ENCODE measurements at regions not wholly inside any gene's neighbourhood (a gene's known extent, or its start where the extent isn't known, plus 50 kb on each side); places are given as distances from the start of the nearest gene placed in this dataset.
"Not testable (repeated sequence)": the region's sequence is repeated elsewhere in the genome, so short reads cannot be mapped to it uniquely, and the experiment has no call there.

DNA sequence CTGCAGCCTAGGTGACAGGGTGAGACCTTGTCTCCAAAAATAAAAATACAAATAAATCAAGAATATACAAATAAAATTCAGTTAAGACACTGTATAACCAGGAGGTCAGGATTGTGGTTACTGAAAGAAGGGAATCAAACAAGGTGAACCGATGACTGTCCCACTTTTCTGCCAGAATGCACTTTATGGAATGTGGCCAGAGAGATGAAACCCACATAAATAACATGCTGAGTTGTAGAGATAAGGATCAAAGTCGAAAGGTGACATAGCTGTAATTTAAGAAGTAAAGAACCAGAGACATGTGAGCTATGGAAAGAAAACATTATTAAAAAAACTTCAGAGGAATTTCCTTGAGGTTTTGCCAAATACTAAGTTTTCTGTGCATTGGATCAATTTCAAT lies 1098.2 kb upstream of the USP15 start:
- no peaks in the 10 kb centered on the region for H3K4me1 Mint-ChIP-seq
- H3K27ac Mint-ChIP-seq: no peak overlapping the region
- CTCF ChIA-PET: no interaction called here
- no peaks in the 10 kb centered on the region for H3K36me3 Mint-ChIP-seq
- peaks cover 18% of the 10 kb centered on the region for H3K9me3 Mint-ChIP-seq
- no peaks in the 10 kb centered on the region for H3K27me3 Mint-ChIP-seq
- no peak overlapping the region for H3K4me3 Mint-ChIP-seq
- no peak for DNase-seq

DNA sequence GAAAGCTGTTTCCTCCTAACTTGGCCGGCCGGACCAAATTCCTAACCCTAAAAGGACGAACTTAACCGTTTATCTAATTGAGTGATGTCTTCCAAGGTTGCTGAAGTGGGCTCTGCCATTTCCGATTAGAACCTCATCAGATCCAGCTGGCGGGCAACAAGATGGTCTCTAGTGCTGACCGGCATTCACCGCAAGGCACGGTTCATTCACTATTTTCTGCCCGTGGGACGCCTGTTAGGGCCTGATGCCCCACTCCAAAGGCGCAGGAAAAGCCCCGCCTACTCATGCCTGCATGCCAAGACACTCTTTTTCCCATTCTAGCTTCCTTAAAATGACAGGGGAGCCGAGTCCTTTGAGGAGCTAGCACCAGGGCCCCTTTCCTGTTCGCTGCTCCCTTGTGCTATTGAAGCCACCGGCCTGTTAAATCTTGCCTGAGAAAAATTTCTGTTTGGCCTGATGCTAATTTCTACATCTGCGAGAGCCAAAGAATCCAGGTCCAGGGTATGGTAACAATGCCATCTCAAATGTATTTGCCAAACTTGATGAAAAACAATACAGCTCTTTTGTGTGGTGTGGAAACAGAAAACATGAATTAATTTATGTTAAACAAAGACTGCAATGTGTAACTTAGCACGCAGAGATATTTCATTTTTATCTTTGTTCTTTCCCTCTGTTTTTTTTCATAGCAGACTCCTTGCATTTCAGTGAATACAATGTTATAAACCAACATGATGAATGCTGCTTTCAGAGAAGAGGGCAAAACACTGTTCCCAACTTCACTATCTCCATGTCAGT lies 1071.2 kb upstream of the USP15 start:
- no peaks in the 10 kb centered on the region for H3K36me3 Mint-ChIP-seq
- H3K9me3 Mint-ChIP-seq: peaks cover 1% of the 10 kb centered on the region
- H3K4me1 Mint-ChIP-seq: no peaks in the 10 kb centered on the region
- H3K27ac Mint-ChIP-seq: no peak overlapping the region
- no peaks in the 10 kb centered on the region for H3K27me3 Mint-ChIP-seq
- CTCF ChIA-PET: no interaction called here
- H3K4me3 Mint-ChIP-seq: no peak overlapping the region
- no peak for DNase-seq

DNA sequence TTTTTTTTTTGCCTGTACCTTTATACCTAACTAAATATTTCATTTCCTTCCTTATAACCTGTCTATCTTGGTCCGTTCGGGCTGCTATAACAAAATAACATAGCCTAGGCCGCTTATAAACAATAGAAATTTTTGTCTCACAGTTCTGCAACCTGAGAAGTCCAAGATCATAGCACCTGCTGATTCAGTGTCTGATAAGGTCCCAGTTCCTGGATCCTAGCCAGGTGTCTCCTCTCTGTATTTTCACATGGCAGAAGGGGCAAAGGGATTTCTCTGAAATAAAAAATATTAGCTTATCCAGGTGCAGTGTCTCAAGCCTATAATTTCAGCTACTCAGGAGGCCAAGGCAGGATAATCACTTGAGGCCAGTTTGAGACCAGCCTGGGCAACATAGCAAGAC lies 1046.6 kb upstream of the USP15 start:
- Mint-ChIP-seq H3K4me1 (no peaks in the 10 kb centered on the region), H3K9me3 (peaks cover 3% of the 10 kb centered on the region), H3K27me3 (no peaks in the 10 kb centered on the region), H3K27ac (no peak overlapping the region), H3K36me3 (no peaks in the 10 kb centered on the region), H3K4me3 (no peak overlapping the region)
- CTCF ChIA-PET: no interaction called here
- DNase-seq: no peak

DNA sequence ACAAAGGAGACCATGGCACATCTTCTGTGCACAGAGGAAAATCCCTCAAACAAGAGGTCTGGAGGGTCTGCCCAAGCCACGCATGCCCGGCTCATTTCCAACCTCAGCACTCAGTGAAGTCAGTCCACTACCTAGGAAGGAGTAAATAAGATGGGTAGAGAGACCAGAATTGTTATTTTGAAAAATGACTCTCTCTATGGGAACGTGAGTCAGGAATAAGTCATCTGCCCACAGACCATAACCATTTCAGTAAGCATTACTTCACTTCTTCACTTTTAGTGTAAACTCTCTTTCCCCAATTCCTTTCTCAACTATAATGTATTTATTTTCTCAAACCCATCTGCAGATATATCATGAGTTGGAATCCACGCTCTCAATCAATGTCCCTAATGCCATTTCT lies 1039.9 kb upstream of the USP15 start:
- peaks cover 6% of the 10 kb centered on the region for H3K9me3 Mint-ChIP-seq
- H3K36me3 Mint-ChIP-seq: no peaks in the 10 kb centered on the region
- no peaks in the 10 kb centered on the region for H3K4me1 Mint-ChIP-seq

DNA sequence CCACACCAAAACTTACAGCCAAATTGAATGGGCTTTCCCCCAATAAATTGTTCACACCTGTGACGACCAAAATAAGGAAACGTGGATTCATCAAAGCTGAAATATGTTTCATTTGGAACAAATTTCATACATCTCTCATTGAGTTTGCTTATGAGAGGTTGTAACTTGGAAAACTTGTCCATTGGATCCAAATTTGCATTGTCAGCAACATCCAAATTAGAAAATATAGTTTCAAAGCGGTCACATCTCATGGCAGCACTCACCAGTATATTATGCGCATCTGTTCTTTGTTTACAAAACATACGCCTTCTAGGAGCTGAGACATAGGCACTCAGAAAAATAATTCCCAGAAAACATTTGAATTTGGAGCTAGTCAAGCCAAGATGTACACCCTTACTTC lies 1028.2 kb upstream of the USP15 start:
- H3K4me1 Mint-ChIP-seq: no peaks in the 10 kb centered on the region
- H3K27me3 Mint-ChIP-seq: no peaks in the 10 kb centered on the region
- CTCF ChIA-PET: no interaction called here
- DNase-seq: no peak
- no peak overlapping the region for H3K27ac Mint-ChIP-seq
- no peak overlapping the region for H3K4me3 Mint-ChIP-seq
- no peaks in the 10 kb centered on the region for H3K36me3 Mint-ChIP-seq
- H3K9me3 Mint-ChIP-seq: peaks cover 16% of the 10 kb centered on the region

More for the DNA sequence above, 1039.9 kb upstream of the USP15 start:
- Mint-ChIP-seq H3K27me3 (no peaks in the 10 kb centered on the region), H3K27ac (no peak overlapping the region), H3K4me3 (no peak overlapping the region)
- CTCF ChIA-PET: no interaction called here
- DNase-seq: no peak

DNA sequence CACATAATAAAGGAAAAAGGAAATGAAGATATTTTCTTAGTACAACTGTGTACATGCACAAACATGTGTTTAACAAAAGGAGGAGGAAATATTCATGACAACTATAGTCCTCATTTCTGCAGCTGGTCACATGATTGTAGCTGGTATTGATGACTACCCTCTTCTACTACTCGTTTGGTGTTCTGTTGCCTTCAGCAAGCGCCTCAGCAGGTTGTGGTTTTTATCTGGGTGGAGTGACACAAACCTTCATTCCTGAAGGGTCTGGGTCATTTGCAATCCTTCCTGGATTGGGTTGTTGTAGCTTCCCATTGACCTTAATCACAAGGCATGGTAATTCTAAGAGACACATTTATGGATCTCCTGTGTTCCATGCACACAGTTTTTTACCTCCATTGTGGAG lies 1009.9 kb upstream of the USP15 start:
- no peak overlapping the region for H3K4me3 Mint-ChIP-seq
- no peaks in the 10 kb centered on the region for H3K36me3 Mint-ChIP-seq
- no peaks in the 10 kb centered on the region for H3K27me3 Mint-ChIP-seq
- no peak overlapping the region for H3K27ac Mint-ChIP-seq
- no peak for DNase-seq
- CTCF ChIA-PET: interaction anchor here (0.7 kb wide), 1 partner anchor 23 kb away, joined by 3 read pairs; no protein-coding TSS in a partner anchor
- no peaks in the 10 kb centered on the region for H3K4me1 Mint-ChIP-seq
- peaks cover 9% of the 10 kb centered on the region for H3K9me3 Mint-ChIP-seq

DNA sequence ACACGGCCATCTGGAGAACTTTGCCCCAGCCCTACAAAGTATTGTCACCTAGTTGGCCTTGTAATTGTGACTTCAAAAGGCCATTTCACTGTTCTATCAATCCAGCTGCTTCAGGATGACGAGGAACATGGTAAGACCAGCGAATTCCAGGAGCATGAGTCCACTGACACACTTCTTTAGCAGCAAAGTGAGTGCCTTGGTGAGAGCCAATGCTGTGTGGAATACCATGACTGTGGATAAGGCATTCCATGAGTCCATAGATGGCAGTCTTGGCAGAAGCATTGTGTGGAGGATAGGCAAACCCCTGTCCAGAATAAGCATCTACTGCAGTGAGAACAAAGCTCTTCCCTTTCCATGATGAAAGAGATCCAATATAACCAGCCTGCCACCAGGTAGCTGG lies 1009.1 kb upstream of the USP15 start:
- CTCF ChIA-PET: no interaction called here
- Mint-ChIP-seq H3K4me3 (no peak overlapping the region), H3K27ac (no peak overlapping the region), H3K36me3 (no peaks in the 10 kb centered on the region), H3K4me1 (no peaks in the 10 kb centered on the region), H3K9me3 (peaks cover 9% of the 10 kb centered on the region), H3K27me3 (no peaks in the 10 kb centered on the region)
- no peak for DNase-seq

DNA sequence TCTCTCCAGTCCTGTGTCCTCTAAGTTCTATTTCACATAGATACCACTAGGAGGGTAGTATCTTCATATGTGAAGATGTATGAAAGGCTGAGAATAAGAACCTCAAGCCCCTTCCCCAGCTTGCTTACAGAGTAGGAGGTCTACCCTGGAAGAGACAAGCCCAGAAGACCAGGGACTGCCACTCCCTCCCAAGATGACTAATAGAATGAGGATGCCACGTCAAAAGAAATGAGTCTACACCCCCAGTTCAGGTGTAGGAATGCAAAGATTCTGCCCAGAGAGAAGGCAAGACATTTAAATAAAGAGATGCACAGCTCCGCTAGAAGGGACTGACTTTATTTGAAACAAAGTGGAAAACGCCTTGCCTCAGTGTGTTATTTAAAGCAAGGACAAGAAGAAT lies 1006.0 kb upstream of the USP15 start:
- Mint-ChIP-seq H3K27me3 (no peaks in the 10 kb centered on the region), H3K9me3 (peaks cover 9% of the 10 kb centered on the region), H3K4me1 (no peaks in the 10 kb centered on the region), H3K4me3 (no peak overlapping the region), H3K27ac (no peak overlapping the region), H3K36me3 (no peaks in the 10 kb centered on the region)
- DNase-seq: no peak
- CTCF ChIA-PET: no interaction called here

DNA sequence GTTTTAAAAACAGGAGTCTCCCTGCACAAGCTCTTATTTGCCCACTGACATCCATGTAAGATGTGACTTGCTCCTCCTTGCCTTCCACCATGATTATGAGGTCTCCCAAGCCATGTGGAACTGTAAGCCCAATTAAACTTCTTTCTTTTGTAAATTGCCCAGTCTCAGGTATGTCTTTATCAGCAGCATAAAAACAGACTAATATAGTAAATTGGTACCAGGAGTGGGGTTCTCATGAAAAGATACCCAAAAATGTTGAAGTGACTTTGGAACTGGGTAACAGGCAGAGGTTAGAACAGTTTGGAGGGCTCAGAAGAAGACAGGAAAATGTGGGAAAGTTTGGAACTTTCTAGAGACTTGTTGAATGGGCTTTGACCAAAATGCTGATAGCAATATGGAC lies 995.9 kb upstream of the USP15 start:
- H3K4me1 Mint-ChIP-seq, DNase-seq, H3K27me3 Mint-ChIP-seq, CTCF ChIA-PET, H3K27ac Mint-ChIP-seq, H3K4me3 Mint-ChIP-seq, H3K36me3 Mint-ChIP-seq: not testable (repeated sequence)
- peaks cover 26% of the 10 kb centered on the region for H3K9me3 Mint-ChIP-seq

DNA sequence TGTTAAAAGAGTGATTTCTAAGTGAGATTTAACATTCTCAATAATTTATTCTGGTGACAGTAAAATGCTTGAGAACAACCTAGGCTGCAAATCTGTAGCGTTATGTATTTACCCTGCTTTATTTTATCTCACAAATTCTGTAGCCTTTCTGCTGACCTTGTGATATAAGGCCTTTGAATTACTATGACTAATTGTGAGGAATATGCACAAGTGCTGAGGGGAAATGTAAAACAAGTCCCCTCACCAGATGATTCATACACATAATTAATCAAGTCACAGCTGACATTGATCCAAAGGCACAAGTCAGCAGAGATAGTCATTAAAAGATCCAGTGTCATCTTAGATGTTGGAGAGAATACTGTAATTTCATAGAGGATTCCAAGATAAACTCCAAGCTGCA lies 992.7 kb upstream of the USP15 start:
- Mint-ChIP-seq H3K9me3 (peaks cover 27% of the 10 kb centered on the region), H3K36me3 (no peaks in the 10 kb centered on the region), H3K27me3 (no peaks in the 10 kb centered on the region), H3K4me3 (no peak overlapping the region), H3K4me1 (no peaks in the 10 kb centered on the region), H3K27ac (no peak overlapping the region)
- CTCF ChIA-PET: no interaction called here
- DNase-seq: no peak

DNA sequence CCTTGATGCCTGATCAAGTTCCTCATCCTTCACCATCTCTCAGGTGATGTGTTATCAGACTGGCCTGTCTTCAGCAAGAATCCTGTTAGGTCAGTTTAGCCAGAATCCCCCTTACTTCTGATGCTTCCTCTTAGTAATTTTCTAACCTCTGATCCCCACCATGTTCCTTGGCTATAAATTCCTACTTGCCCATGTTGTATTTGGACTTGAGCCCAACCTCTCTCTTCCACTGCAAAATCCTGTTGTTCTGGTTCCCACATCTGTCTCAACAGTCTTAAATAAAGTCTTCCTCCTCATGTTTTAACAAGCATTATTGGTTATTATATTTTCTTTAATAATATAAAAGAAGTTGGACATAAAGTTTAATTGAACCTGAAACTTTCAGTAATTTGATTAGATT lies 987.8 kb upstream of the USP15 start:
- Mint-ChIP-seq H3K9me3 (peaks cover 3% of the 10 kb centered on the region), H3K27ac (no peak overlapping the region), H3K4me1 (no peaks in the 10 kb centered on the region), H3K36me3 (no peaks in the 10 kb centered on the region), H3K27me3 (no peaks in the 10 kb centered on the region), H3K4me3 (no peak overlapping the region)
- DNase-seq: no peak
- CTCF ChIA-PET: no interaction called here

DNA sequence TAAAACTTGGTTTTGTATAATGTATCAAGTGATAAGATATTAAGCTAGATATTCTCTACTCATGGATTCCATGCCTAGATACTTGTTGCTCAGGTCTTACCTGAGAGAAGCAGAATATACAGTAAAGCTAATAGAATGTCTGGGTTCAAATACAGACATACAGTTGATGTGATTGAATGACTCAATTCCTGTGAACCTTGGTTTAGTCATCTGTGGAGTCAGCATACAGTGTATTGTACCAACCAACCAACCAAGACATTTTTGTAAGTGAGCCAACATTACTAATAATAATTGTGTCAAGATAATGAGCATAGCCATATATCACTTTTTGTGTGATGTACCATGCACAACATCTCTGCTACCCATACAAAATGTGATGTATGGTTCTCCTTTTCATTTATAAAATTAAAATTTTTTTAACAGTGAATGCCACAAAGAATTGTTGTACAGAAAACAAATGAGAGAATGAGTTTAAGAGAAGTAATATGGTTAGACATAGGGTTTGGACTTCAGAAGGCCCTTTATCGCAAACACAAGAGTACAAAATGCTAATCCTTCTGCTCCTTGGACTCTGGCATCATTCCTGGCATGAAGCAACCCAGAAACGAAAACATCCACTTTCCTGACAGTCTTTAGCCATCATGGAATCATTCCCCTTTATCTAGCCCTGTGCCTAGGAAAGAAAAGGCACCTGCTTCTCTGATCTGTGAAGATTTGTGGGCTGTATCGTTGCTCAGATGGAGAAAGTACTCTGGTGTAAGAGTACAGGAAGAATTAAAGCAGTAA lies 977.2 kb upstream of the USP15 start:
- H3K4me3 Mint-ChIP-seq: no peak overlapping the region
- H3K36me3 Mint-ChIP-seq: no peaks in the 10 kb centered on the region
- H3K27me3 Mint-ChIP-seq: no peaks in the 10 kb centered on the region
- no peak for DNase-seq
- H3K4me1 Mint-ChIP-seq: no peaks in the 10 kb centered on the region
- H3K27ac Mint-ChIP-seq: no peak overlapping the region
- peaks cover 16% of the 10 kb centered on the region for H3K9me3 Mint-ChIP-seq
- CTCF ChIA-PET: no interaction called here

DNA sequence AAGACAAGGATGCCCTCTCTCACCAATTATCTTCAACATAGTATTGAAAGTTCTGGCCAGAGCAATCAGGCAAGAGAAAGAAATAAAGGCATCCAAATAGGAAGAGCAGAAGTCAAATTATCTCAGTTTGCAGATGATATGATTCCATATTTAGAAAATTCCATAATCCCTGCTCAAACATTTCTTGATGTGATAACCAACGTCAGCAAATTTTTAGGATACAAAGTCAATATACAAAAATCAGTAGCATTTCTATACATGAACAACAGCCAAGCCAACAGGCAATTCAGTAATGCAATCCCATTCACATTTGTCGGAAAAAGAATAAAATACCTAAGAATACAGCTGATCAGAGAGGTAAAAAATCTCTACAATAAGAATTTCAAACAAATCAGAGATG lies 969.7 kb upstream of the USP15 start:
- Mint-ChIP-seq H3K9me3 (peaks cover 26% of the 10 kb centered on the region), H3K27me3 (no peaks in the 10 kb centered on the region), H3K4me3 (no peak overlapping the region), H3K4me1 (no peaks in the 10 kb centered on the region), H3K36me3 (no peaks in the 10 kb centered on the region), H3K27ac (no peak overlapping the region)
- DNase-seq: no peak
- CTCF ChIA-PET: no interaction called here

DNA sequence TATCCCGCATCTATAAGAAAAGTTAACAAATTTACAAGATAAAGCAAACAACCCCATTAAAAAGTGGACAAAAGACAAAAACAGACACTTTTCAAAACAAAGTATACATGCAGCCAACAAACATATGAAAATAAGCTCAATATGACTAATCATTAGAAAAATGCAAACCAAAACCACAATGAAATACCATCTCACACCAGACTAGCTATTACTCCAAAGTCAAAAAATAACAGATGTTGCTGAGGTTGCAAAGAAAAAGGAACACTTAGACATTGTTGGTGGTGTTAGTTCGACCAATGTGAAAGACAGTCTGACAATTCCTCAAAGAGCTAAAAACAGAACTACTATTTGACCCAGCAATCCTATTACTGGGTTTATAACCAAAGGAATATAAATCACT lies 968.6 kb upstream of the USP15 start:
- no peaks in the 10 kb centered on the region for H3K4me1 Mint-ChIP-seq
- no peaks in the 10 kb centered on the region for H3K27me3 Mint-ChIP-seq
- H3K9me3 Mint-ChIP-seq: peaks cover 23% of the 10 kb centered on the region
- H3K27ac Mint-ChIP-seq: no peak overlapping the region
- H3K4me3 Mint-ChIP-seq: no peak overlapping the region
- no peaks in the 10 kb centered on the region for H3K36me3 Mint-ChIP-seq
- no peak for DNase-seq
- CTCF ChIA-PET: no interaction called here

DNA sequence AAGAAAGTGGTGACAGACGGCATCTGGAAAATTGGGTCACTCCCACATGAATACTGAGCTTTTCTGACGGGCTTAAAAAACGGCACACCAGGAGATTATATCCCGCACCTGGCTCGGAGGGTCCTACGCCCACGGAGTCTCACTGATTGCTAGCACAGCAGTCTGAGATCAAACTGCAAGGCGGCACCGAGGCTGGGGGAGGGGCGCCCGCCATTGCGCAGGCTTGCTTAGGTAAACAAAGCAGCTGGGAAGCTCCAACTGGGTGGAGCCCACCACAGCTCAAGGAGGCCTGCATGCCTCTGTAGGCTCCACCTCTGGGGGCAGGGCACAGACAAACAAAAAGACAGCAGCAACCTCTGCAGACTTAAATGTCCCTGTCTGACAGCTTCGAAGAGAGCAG lies 966.2 kb upstream of the USP15 start:
- H3K9me3 Mint-ChIP-seq: peaks cover 15% of the 10 kb centered on the region
- H3K4me3 Mint-ChIP-seq, DNase-seq, H3K27me3 Mint-ChIP-seq, CTCF ChIA-PET, H3K4me1 Mint-ChIP-seq, H3K27ac Mint-ChIP-seq, H3K36me3 Mint-ChIP-seq: not testable (repeated sequence)
